MCF 10A (cell line): ENCODE measurements at regions not wholly inside any gene's neighbourhood (a gene's known extent, or its start where the extent isn't known, plus 50 kb on each side); places are given as distances from the start of the nearest gene placed in this dataset.

Source experiments
- BruUV-seq: library from RNA; stranded (reverse); fragments of 400-500 nt; replicated peaks from 2 replicates; lab custom pipeline; 2021; lab: Mats Ljungman, UMichigan
- CTCF ChIA-PET: fragments of 300-600 bp; sonication (Branson Sonifier 250); formaldehyde crosslinking; extraction: SDS; loops from one replicate; lab custom pipeline; 2021; ENCODE audit warnings: antibody characterized with exemption, inconsistent platforms; lab: Yijun Ruan, JAX
- POLR2A ChIA-PET: fragments of 300-600, 350-650 bp; sonication (Branson Sonifier 250); formaldehyde crosslinking; extraction: SDS; loops from one replicate; lab custom pipeline; 2020; ENCODE audit warnings: antibody characterized with exemption, inconsistent platforms; lab: Yijun Ruan, JAX
- DNase-seq: peaks from one replicate; pipeline ENCODE4 v3.0.0-alpha.2; 2018; ENCODE audit not compliant: unreplicated experiment
- H3K27ac Mint-ChIP-seq: one replicate; pipeline ENCODE4 v1.8.0; 2022; ENCODE audit warnings: mild to moderate bottlenecking, low read depth, mixed read lengths; ENCODE audit not compliant: unreplicated experiment
- H3K27me3 Mint-ChIP-seq: one replicate; pipeline ENCODE4 v1.8.0; 2022; ENCODE audit warnings: mixed read lengths; ENCODE audit not compliant: insufficient read depth, unreplicated experiment
- H3K36me3 Mint-ChIP-seq: one replicate; pipeline ENCODE4 v1.8.0; 2022; ENCODE audit warnings: mild to moderate bottlenecking, moderate library complexity, mixed read lengths; ENCODE audit not compliant: insufficient read depth, unreplicated experiment
- H3K4me1 Mint-ChIP-seq: one replicate; pipeline ENCODE4 v1.8.0; 2022; ENCODE audit warnings: mixed read lengths; ENCODE audit not compliant: insufficient read depth, unreplicated experiment
- H3K4me3 Mint-ChIP-seq: one replicate; pipeline ENCODE4 v1.8.0; 2022; ENCODE audit warnings: mild to moderate bottlenecking, moderate library complexity, mixed read lengths; ENCODE audit not compliant: unreplicated experiment
- H3K9me3 Mint-ChIP-seq: one replicate; pipeline ENCODE4 v1.8.0; 2022; ENCODE audit warnings: mixed read lengths; ENCODE audit not compliant: unreplicated experiment
- intact Hi-C: fragments of 100-400 bp; cut with micrococcal nuclease; formaldehyde crosslinking; loops from 2 replicates; pipeline ENCODE4 v1.14.1; 2022
- TF ChIP-seq, protein P1 (sequence below): fragments of 200-600 bp; IDR thresholded peaks from one replicate; pipeline ENCODE4 v1.8.0; 2022; ENCODE audit warnings: antibody characterized with exemption, mild to moderate bottlenecking; ENCODE audit not compliant: unreplicated experiment

DNA sequence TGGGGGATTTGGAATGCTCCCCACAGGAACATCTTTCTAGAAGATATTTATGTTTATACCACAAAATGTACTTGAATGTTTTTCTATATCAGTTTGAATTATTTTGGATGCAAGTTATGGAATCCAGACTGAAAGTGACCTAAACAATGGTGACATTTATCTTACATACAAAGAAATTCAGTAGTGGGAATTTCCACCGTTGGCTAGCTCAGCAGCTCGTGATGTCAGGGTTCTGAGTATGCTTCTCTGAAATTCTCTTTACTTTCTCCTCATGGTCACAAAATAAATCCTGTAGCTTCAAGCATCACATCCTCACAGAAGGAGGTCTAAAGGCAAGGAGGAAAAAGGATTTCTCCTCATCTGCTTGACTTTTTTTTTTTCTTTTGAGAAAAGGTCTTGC lies 105.3 kb downstream of the AKAIN1 start:
- Mint-ChIP-seq H3K4me3 (no peak overlapping the region), H3K27me3 (no peaks in the 10 kb centered on the region), H3K27ac (no peak overlapping the region), H3K9me3 (peaks cover 8% of the 10 kb centered on the region), H3K36me3 (peaks cover 5% of the 10 kb centered on the region), H3K4me1 (peaks cover 6% of the 10 kb centered on the region)
- no peak for DNase-seq
- BruUV-seq, result no TSS peak
- intact Hi-C loops, result no loop called here
- ChIA-PET CTCF (interaction anchor here (0.6 to 0.8 kb wide), 3 partner anchors 8 to 33 kb away, joined by 3 to 4 read pairs (median 3); no protein-coding TSS in a partner anchor), POLR2A (no interaction called here)
- TF ChIP-seq, protein P1, sequence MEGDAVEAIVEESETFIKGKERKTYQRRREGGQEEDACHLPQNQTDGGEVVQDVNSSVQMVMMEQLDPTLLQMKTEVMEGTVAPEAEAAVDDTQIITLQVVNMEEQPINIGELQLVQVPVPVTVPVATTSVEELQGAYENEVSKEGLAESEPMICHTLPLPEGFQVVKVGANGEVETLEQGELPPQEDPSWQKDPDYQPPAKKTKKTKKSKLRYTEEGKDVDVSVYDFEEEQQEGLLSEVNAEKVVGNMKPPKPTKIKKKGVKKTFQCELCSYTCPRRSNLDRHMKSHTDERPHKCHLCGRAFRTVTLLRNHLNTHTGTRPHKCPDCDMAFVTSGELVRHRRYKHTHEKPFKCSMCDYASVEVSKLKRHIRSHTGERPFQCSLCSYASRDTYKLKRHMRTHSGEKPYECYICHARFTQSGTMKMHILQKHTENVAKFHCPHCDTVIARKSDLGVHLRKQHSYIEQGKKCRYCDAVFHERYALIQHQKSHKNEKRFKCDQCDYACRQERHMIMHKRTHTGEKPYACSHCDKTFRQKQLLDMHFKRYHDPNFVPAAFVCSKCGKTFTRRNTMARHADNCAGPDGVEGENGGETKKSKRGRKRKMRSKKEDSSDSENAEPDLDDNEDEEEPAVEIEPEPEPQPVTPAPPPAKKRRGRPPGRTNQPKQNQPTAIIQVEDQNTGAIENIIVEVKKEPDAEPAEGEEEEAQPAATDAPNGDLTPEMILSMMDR, result no peak

DNA sequence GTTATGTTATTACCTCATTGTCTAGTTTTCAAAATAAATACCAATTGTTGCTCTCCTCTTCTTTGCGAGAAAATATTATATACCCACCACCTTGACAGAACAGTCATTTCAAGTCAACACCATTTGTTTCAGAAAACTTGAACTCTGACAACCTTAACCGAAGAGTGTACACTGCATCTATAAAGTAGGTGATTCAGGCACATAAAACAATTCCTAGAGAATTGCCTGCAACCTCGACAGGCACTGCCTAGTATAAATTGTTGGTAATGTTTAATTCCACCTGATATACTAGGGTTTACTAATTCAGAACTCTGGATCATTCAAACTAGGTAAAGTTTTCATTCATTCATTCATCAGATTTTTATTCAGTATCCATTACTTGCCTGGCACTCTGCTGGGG lies 121.8 kb downstream of the AKAIN1 start:
- no peak for DNase-seq
- TF ChIP-seq, protein P1, result no peak
- Mint-ChIP-seq H3K36me3 (no peaks in the 10 kb centered on the region), H3K9me3 (no peaks in the 10 kb centered on the region), H3K27me3 (no peaks in the 10 kb centered on the region), H3K4me3 (no peak overlapping the region), H3K27ac (no peak overlapping the region), H3K4me1 (no peaks in the 10 kb centered on the region)
- no TSS peak for BruUV-seq
- intact Hi-C loops, result no loop called here
- ChIA-PET POLR2A (no interaction called here), CTCF (interaction anchor here (0.6 to 2.9 kb wide), 3 partner anchors 8 to 435 kb away, joined by 3 to 15 read pairs (median 3); no protein-coding TSS in a partner anchor)

DNA sequence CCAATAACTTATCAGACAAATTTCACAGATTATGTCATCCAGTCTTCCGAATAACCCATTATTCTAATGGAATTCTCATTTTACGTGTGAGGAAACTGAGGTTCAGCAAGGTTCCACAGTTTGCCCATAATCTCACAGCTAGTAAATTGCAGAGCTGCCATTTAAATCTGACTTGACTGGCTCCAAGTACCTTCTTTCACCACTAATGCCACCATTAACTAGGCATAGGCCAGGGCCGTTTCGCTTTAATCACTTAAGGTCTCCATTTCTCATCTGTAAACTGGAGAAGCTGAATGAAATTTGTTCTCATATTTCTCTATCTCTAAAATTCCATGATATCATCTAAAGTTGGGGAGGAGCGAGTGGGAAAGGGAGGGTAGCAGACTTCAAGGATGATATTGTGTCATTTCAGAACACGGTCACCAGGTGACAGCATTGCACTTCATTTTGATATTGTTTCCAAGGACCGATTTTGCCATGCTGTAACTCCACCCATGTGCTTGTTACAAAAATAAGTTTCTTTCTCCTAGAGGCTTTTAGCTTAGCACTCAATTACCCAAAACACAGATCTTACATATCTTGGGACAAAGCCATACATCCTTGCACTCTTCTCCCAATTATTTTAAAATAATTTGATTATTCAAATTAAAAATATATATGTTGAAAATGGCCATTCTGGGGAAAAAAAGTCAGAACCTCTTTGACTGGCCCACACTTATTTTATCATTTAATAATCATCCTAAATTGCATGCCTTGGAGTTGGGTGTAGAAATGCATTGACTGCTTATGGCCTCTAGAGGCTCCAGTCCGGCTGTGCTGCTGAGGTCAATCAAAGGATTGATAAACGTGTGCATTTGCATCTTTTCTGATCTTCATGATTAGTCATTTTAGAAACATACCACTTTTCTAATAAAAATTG lies 123.8 kb downstream of the AKAIN1 start:
- no peaks in the 10 kb centered on the region for H3K27me3 Mint-ChIP-seq
- no peaks in the 10 kb centered on the region for H3K36me3 Mint-ChIP-seq
- no peaks in the 10 kb centered on the region for H3K4me1 Mint-ChIP-seq
- TF ChIP-seq, protein P1, result peak; percentile 63
- intact Hi-C loops, result loop anchor here (1.0 to 5.0 kb wide), 3 partner anchors 33 to 529 kb away; no protein-coding TSS in a partner anchor
- POLR2A ChIA-PET, result interaction anchor here (0.6 kb wide), 1 partner anchor 221 kb away, joined by 3 read pairs; no protein-coding TSS in a partner anchor
- CTCF ChIA-PET, result interaction anchor here (0.6 to 2.9 kb wide), 31 partner anchors 9 to 1813 kb away, joined by 3 to 15 read pairs (median 4); no protein-coding TSS in a partner anchor
- BruUV-seq, result no TSS peak
- DNase-seq, result no peak
- no peaks in the 10 kb centered on the region for H3K9me3 Mint-ChIP-seq
- H3K4me3 Mint-ChIP-seq, result no peak overlapping the region
- H3K27ac Mint-ChIP-seq, result no peak overlapping the region

DNA sequence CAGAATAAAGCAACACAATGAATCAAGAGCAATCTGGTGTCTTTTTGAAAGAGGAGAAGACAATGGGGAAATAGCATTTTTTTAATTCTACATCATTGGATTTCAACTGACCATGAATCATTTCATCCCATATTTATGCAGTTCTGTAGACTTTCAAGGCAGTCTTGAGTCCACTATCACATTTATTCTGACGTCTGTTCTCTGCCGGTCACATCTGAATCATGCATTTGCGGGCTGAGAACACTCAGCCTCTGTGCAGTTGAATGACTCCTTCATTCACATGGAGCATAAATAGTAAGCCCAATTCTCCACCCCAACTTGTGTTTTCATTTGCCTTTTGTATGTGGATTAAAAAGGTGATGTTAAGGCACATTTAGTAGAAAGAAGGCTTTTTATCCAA lies 128.2 kb downstream of the AKAIN1 start:
- DNase-seq, result no peak
- no peaks in the 10 kb centered on the region for H3K36me3 Mint-ChIP-seq
- no peak overlapping the region for H3K4me3 Mint-ChIP-seq
- no peaks in the 10 kb centered on the region for H3K27me3 Mint-ChIP-seq
- no peak overlapping the region for H3K27ac Mint-ChIP-seq
- intact Hi-C loops, result no loop called here
- ChIA-PET CTCF (interaction anchor here (1.1 to 2.7 kb wide), 4 partner anchors 10 to 962 kb away, joined by 3 to 11 read pairs (median 6); no protein-coding TSS in a partner anchor), POLR2A (interaction anchor here (1.2 kb wide), 1 partner anchor 28 kb away, joined by 5 read pairs; no protein-coding TSS in a partner anchor)
- no TSS peak for BruUV-seq
- H3K9me3 Mint-ChIP-seq, result peaks cover 6% of the 10 kb centered on the region
- TF ChIP-seq, protein P1, result no peak
- peaks cover 4% of the 10 kb centered on the region for H3K4me1 Mint-ChIP-seq
